T-helper 2 cell treated with Interferon-gamma antibody and Interleukin-4, amounts not matched to agents 5 μg/mL and 100 μg/mL, for 36 hours (primary cell): ENCODE measurements at regions not wholly inside any gene's neighbourhood (a gene's known extent, or its start where the extent isn't known, plus 50 kb on each side); places are given as distances from the start of the nearest gene placed in this dataset.

Source experiments
- DNase-seq: peaks from one replicate; pipeline ENCODE4 v3.0.0; 2021; ENCODE audit warnings: low spot score
- H3K27ac Mint-ChIP-seq: one replicate; pipeline ENCODE4 v1.8.0; 2021; ENCODE audit warnings: mild to moderate bottlenecking, mixed read lengths
- H3K27me3 Mint-ChIP-seq: one replicate; pipeline ENCODE4 v1.8.0; 2021; ENCODE audit warnings: low read depth, mixed read lengths
- H3K36me3 Mint-ChIP-seq: one replicate; pipeline ENCODE4 v1.8.0; 2021; ENCODE audit warnings: low read depth, mixed read lengths
- H3K4me1 Mint-ChIP-seq: one replicate; pipeline ENCODE4 v1.8.0; 2021; ENCODE audit warnings: low read depth, mixed read lengths
- H3K4me3 Mint-ChIP-seq: one replicate; pipeline ENCODE4 v1.8.0; 2022; ENCODE audit warnings: mild to moderate bottlenecking, moderate library complexity, mixed read lengths
- H3K9me3 Mint-ChIP-seq: one replicate; pipeline ENCODE4 v1.8.0; 2021; ENCODE audit warnings: mixed read lengths

DNA sequence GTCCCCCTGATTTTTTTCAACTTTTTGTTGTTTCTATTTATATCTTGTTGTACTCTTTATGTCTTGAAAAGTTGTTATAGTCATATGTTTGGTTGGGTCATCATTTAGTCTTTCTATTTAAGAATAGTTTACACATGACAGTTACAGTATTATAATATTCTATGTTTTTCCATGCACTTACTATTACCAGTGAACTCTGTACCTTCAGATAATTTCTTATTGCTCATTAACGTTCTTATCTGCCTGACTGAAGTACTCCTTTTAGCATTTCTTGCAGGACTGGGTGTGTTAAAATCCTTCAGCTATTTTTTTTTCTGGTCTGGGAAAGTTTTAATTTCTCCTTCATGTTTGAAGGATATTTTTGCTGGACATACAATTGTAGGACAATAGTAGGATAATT lies 157.7 kb upstream of the DIPK2B start:
- peaks cover 6% of the 10 kb centered on the region for H3K9me3 Mint-ChIP-seq
- H3K4me1 Mint-ChIP-seq, result no peaks in the 10 kb centered on the region
- no peaks in the 10 kb centered on the region for H3K36me3 Mint-ChIP-seq
- H3K27ac Mint-ChIP-seq, result no peak overlapping the region
- no peak for DNase-seq
- no peak overlapping the region for H3K4me3 Mint-ChIP-seq
- H3K27me3 Mint-ChIP-seq, result no peaks in the 10 kb centered on the region

DNA sequence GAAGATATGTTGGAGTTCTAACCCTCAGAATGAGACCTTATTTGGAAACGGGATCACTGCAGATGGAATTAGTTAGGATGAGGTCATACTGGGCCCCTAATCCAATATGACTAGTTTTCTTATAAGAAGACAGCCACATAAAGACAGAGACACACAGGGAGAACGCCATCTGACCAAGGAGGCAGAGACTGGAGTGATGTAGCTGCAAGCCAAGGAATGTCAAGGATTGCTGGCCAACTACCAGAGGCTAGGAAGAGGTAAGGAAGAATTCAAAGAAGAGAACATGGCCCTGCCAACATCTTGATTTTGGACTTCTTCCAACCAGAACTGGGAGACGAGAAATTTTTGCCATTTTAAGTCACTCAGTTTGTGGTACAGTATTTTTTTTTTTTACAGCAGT lies 152.8 kb upstream of the DIPK2B start:
- no peak overlapping the region for H3K4me3 Mint-ChIP-seq
- H3K36me3 Mint-ChIP-seq, result no peaks in the 10 kb centered on the region
- no peaks in the 10 kb centered on the region for H3K4me1 Mint-ChIP-seq
- DNase-seq, result no peak
- H3K27me3 Mint-ChIP-seq, result no peaks in the 10 kb centered on the region
- no peak overlapping the region for H3K27ac Mint-ChIP-seq
- peaks cover 9% of the 10 kb centered on the region for H3K9me3 Mint-ChIP-seq

DNA sequence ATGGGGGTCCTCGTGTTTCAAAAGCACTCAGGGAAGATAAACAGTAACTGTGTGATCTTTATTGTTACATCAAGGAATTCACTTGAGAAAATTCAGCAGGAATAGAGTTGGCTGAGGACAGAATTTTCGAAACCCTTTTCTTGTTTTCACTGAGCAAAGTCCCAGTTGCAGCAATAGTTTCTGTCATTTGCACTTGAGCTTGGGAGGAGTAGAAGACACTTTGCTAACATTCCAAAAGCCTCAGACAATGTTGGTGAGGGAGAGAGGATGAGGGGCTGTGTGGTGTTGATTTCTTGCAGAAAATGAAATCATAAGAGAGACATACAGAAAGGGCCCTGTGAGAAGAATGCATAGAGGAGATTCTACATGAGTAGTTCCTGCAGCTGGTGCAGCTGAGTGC lies 151.9 kb upstream of the DIPK2B start:
- Mint-ChIP-seq H3K4me1 (no peaks in the 10 kb centered on the region), H3K27ac (no peak overlapping the region), H3K9me3 (peaks cover 4% of the 10 kb centered on the region), H3K4me3 (no peak overlapping the region), H3K27me3 (no peaks in the 10 kb centered on the region), H3K36me3 (no peaks in the 10 kb centered on the region)
- DNase-seq, result no peak

DNA sequence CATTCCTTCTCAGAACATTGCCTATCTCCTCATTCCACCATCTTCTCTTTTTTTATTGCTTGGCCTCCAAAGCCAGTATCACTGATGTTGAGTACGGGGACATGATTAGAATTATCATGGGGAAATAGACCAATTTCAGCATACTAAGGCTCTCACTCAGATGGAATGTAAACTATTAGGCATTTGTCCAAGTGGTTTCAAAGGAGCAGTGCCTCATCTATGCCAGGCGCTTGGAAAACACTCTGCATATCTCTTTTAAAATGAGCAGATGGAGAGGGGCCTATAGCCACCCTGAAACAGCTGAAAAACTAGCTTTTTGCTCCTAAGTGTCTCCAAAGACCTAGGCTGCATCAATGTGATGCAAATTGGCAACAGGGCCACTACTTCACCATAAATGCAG lies 150.8 kb upstream of the DIPK2B start:
- peaks cover 3% of the 10 kb centered on the region for H3K9me3 Mint-ChIP-seq
- no peak overlapping the region for H3K4me3 Mint-ChIP-seq
- no peaks in the 10 kb centered on the region for H3K36me3 Mint-ChIP-seq
- H3K27me3 Mint-ChIP-seq, result no peaks in the 10 kb centered on the region
- DNase-seq, result no peak
- no peak overlapping the region for H3K27ac Mint-ChIP-seq
- no peaks in the 10 kb centered on the region for H3K4me1 Mint-ChIP-seq

DNA sequence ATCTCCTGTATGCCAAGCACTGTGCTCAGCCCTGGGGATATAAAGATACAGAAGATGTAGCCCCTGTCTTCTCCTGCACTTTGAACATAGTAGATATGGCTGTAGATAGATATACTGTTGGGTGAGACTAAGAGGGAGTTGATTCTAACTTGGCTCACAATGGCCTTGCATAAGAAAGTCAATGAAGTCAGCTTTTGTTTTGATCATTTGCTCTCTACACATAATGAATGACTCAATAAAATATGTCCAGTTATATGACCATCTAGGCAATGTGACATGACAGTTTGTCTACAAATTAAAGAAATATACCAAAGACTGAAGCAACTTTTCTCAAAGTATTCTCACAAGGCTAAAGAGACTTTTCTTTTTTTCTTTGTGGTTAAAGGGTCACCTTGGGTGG lies 147.6 kb upstream of the DIPK2B start:
- peaks cover 3% of the 10 kb centered on the region for H3K9me3 Mint-ChIP-seq
- H3K27ac Mint-ChIP-seq, result no peak overlapping the region
- H3K27me3 Mint-ChIP-seq, result no peaks in the 10 kb centered on the region
- H3K4me1 Mint-ChIP-seq, result no peaks in the 10 kb centered on the region
- H3K4me3 Mint-ChIP-seq, result no peak overlapping the region
- DNase-seq, result no peak
- H3K36me3 Mint-ChIP-seq, result no peaks in the 10 kb centered on the region

DNA sequence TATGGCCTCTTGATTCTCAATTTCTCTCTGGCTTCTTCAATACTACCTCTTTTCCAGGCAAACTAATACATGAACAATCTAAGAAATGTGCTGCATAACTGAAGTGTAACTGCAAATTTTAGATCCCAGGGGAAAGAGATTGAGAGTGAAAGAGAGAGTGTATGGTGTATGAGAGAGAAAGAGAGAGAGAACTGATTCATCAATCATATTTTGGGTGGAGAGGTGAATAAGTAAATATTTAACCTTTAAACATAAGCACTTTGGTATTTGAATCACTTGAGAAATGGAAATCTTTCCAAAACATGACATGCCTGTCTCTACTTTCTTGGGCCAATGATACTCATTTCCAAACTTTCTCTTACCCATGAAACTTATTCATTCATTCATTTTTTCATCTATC lies 147.2 kb upstream of the DIPK2B start:
- Mint-ChIP-seq H3K4me1 (no peaks in the 10 kb centered on the region), H3K27ac (no peak overlapping the region), H3K9me3 (peaks cover 3% of the 10 kb centered on the region), H3K36me3 (no peaks in the 10 kb centered on the region), H3K27me3 (no peaks in the 10 kb centered on the region), H3K4me3 (no peak overlapping the region)
- DNase-seq, result no peak

DNA sequence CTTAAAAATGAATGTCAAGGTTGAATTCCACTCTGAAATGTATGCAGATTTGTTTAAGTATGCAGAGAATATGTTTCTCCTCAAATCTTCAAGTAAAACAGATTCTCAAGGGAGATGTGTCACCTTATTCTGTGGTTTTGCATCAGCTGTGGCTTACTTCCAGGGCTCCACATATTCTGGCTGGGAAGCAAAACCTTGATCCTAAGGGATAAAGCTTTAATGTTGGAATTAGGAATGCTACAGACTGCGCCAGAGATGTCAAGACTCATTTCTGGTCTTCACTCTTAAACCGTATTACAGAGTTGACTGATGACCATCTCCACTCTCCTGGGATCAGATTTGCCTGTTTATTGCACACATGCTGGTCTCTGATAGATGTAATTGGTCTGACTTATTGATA lies 143.9 kb upstream of the DIPK2B start:
- H3K4me3 Mint-ChIP-seq, result no peak overlapping the region
- peaks cover 2% of the 10 kb centered on the region for H3K27me3 Mint-ChIP-seq
- no peak overlapping the region for H3K27ac Mint-ChIP-seq
- peaks cover 4% of the 10 kb centered on the region for H3K9me3 Mint-ChIP-seq
- no peaks in the 10 kb centered on the region for H3K4me1 Mint-ChIP-seq
- no peaks in the 10 kb centered on the region for H3K36me3 Mint-ChIP-seq
- DNase-seq, result no peak

DNA sequence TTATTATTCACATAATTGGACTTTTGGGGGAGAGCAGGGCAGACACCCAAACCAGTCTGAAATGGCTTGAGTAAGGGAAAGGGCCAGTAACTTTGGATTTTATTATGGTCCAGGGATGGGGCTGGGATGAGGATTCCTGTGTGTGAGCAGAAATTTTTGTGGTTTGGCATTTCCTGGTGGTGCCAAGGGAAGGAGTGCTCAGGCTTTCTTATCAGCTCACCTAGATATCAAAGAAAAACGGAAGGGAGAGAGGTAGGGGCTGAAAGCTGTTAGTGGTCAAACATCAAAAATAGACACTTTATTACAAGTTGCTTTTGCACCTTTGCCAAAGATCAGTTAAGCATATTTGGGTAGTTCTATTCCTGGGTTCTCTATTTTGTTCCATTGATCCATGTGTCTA lies 128.5 kb upstream of the DIPK2B start:
- Mint-ChIP-seq H3K4me1 (no peaks in the 10 kb centered on the region), H3K27ac (no peak overlapping the region), H3K4me3 (no peak overlapping the region), H3K9me3 (no peaks in the 10 kb centered on the region), H3K27me3 (no peaks in the 10 kb centered on the region), H3K36me3 (no peaks in the 10 kb centered on the region)
- no peak for DNase-seq

DNA sequence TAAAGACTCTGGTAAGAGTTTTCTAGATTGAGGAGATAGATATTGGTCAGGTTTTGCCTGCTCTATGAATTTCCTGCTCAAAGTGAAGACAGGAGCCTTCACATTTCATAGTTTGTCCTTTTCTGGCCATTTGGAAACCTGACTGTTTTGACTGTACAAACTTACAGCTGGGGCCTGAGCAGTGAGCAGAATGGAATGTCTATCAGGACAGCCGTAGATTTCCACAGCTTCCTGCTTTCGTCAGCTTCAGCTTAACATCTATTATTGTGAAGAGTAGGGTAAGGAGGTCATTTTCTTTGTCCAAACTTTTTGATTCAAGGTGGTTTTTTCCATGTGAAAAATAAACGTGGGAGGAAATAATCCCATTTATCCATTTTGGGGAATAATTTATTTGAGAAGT lies 124.3 kb upstream of the DIPK2B start:
- Mint-ChIP-seq H3K36me3 (no peaks in the 10 kb centered on the region), H3K27ac (no peak overlapping the region), H3K4me1 (no peaks in the 10 kb centered on the region), H3K27me3 (peaks cover 5% of the 10 kb centered on the region), H3K4me3 (no peak overlapping the region), H3K9me3 (no peaks in the 10 kb centered on the region)
- no peak for DNase-seq

DNA sequence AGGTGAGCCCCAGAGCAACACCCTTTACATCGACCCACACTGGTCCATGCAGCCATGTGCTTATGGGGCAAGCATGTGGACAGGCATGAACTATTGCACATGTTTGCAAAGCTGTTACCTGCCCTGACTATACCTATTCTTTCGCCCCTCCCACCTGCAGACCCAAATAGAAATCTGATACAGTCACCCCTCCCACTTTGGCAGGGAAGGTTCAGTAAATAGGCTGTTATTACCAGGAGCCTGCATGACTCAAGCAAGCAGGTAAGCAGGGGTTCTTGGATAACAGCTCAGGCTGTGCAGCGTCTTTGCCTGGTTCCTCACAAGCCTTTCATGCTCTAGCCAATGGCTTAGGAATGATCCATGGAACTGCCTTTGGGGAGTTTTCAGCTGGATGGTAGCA lies 122.7 kb upstream of the DIPK2B start:
- Mint-ChIP-seq H3K36me3 (no peaks in the 10 kb centered on the region), H3K27me3 (peaks cover 5% of the 10 kb centered on the region), H3K9me3 (no peaks in the 10 kb centered on the region), H3K27ac (no peak overlapping the region), H3K4me1 (no peaks in the 10 kb centered on the region), H3K4me3 (no peak overlapping the region)
- DNase-seq, result no peak

DNA sequence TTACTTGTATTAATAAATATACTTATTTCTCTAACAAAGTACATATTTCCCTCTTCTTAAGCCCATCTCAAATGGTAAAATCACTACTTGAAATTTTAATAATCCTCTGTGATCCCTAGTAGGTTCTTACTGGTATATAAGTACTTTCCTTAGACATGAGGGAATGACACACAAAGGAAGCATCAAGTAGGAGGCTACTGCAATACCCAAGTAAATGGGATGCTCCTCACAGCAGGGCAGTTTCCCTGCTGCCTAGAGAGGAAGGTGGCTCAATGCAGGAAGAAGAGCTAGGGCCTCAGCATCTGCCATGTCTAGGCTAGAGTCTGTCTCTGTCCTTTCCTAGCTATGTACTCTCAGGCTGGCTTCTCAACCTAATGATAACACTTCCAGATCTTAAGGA lies 122.1 kb upstream of the DIPK2B start:
- Mint-ChIP-seq H3K4me1 (no peaks in the 10 kb centered on the region), H3K9me3 (no peaks in the 10 kb centered on the region), H3K27ac (no peak overlapping the region), H3K36me3 (no peaks in the 10 kb centered on the region), H3K4me3 (no peak overlapping the region), H3K27me3 (peaks cover 5% of the 10 kb centered on the region)
- no peak for DNase-seq

DNA sequence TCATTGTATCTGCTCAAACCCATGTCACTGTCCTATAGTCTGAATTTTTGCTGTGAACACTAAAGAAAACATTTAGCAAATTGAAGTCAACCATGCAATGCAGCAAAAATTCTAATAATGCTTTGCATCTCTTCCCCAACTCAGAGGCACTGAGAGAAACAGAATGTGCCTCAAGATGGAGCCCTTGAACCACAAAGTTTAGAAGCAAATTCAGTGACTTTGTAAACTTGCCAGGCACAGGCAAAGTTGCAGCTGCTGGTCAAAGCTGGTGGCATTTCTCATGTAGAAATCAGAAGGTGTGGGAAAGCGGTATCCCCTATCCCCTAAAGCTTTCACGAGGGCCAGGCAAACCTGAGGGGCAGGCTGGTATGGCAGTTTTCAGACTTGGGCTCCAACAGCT lies 121.7 kb upstream of the DIPK2B start:
- H3K4me3 Mint-ChIP-seq, result no peak overlapping the region
- no peak overlapping the region for H3K27ac Mint-ChIP-seq
- H3K9me3 Mint-ChIP-seq, result no peaks in the 10 kb centered on the region
- H3K4me1 Mint-ChIP-seq, result no peaks in the 10 kb centered on the region
- peaks cover 5% of the 10 kb centered on the region for H3K27me3 Mint-ChIP-seq
- H3K36me3 Mint-ChIP-seq, result no peaks in the 10 kb centered on the region
- DNase-seq, result no peak

DNA sequence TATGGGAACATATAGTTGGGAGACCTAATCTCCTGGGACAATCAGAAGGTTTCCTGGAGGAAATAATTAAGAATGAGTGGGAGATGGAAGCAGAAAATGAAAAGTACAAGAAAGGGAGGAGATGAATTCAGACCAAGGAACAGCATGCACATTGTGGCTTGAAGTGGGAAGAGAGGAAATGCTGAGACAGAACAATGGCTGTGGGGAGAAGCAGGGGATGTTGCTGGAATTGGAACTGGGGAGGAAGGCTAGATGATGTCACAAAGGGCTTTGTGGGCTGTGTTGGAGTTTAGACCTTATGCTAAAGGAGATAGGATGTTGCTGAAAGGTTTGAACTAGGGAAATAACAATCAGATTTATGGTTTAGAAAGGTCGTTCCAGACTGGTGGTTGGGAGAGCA lies 119.5 kb upstream of the DIPK2B start:
- no peak for DNase-seq
- Mint-ChIP-seq H3K4me1 (no peaks in the 10 kb centered on the region), H3K27ac (no peak overlapping the region), H3K36me3 (no peaks in the 10 kb centered on the region), H3K4me3 (no peak overlapping the region), H3K9me3 (no peaks in the 10 kb centered on the region), H3K27me3 (peaks cover 5% of the 10 kb centered on the region)

DNA sequence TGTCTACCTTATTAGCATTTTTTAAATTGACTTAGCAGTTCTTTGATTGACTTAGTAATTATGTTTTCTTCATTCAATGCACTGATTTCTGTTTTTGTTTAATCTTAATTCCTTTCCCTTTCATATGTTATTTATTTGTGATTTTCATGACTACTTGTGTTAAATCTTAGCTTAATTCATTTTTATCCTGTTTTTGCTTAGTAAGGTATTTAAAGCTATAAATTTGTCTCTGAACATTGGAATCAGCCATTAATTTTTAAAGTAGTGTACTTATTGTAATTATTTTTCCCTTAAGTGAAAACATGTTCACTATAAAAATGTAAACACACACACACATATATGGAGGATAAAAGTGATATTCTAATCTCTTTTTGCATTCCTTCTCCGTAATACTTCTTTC lies 109.1 kb upstream of the DIPK2B start:
- no peak overlapping the region for H3K4me3 Mint-ChIP-seq
- no peaks in the 10 kb centered on the region for H3K27me3 Mint-ChIP-seq
- DNase-seq, result no peak
- no peaks in the 10 kb centered on the region for H3K36me3 Mint-ChIP-seq
- H3K9me3 Mint-ChIP-seq, result no peaks in the 10 kb centered on the region
- no peak overlapping the region for H3K27ac Mint-ChIP-seq
- H3K4me1 Mint-ChIP-seq, result no peaks in the 10 kb centered on the region

DNA sequence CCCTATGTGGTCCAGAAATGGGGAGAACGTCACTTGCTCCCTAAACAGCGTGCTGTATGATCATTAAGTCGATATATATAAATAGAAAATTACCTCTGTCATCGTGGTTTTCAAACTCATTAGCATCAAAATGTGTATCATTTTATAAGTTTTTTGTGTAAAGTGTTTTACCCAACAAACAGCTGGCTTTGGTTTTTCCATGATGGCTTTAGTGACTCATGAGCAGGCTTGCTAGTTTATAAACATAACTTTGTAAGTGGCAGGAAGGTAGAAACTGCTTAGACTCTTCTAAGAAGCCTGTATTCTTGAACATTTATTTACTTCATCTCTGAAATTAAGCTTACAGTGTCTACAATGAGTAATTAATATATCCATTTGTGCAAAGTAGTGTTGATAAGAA lies 108.4 kb upstream of the DIPK2B start:
- no peaks in the 10 kb centered on the region for H3K4me1 Mint-ChIP-seq
- no peak for DNase-seq
- no peak overlapping the region for H3K27ac Mint-ChIP-seq
- H3K9me3 Mint-ChIP-seq, result no peaks in the 10 kb centered on the region
- H3K27me3 Mint-ChIP-seq, result no peaks in the 10 kb centered on the region
- H3K36me3 Mint-ChIP-seq, result no peaks in the 10 kb centered on the region
- H3K4me3 Mint-ChIP-seq, result no peak overlapping the region

DNA sequence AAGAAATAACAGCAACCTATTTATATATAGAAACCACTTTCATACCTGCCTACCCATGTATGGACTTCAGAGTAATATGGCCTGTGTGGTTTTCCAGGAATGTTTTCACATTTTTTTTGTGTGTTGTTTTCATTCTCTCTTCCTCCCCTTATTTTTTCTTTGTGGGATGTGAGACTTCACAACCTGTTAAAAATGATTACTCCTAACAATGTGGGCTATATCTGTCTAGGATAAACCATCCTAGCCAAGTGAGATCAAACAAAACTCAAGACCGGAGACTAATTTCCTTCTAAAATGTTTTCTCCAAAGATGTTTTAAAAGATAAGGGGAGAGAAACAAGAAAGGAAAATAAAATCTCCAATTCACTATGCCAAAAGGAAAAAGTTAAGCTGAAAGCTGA lies 106.1 kb upstream of the DIPK2B start:
- Mint-ChIP-seq H3K9me3 (no peaks in the 10 kb centered on the region), H3K4me3 (no peak overlapping the region), H3K36me3 (no peaks in the 10 kb centered on the region), H3K4me1 (no peaks in the 10 kb centered on the region), H3K27me3 (no peaks in the 10 kb centered on the region), H3K27ac (no peak overlapping the region)
- DNase-seq, result no peak
